Epithelial cell of esophagus (primary cell): ENCODE measurements at regions not wholly inside any gene's neighbourhood (a gene's known extent, or its start where the extent isn't known, plus 50 kb on each side); places are given as distances from the start of the nearest gene placed in this dataset.

Source experiments
- DNase-seq: peaks from one replicate; pipeline ENCODE4 v3.0.0; 2010; ENCODE audit warnings: low read depth
- H3K4me3 ChIP-seq: 2 replicates; pipeline ENCODE4 v1.5.1; 2011; ENCODE audit warnings: mild to moderate bottlenecking, low read length, control low read depth
- CTCF ChIP-seq: IDR thresholded peaks from 2 replicates; pipeline ENCODE4 v1.5.1; 2011; ENCODE audit warnings: low read depth, mild to moderate bottlenecking, low read length, control low read depth, inconsistent platforms; ENCODE audit not compliant: insufficient read depth; ENCODE audit errors: missing control alignments

- TF ChIP-seq CTCF, result no peak
- H3K4me3 ChIP-seq, result no peak overlapping the region
- no peak for DNase-seq
Measured at GRCh38 chr13:88761145-88761544, 1090.0 kb downstream of the SLITRK5 start.

- no peak for DNase-seq
- TF ChIP-seq CTCF, result no peak
- no peak overlapping the region for H3K4me3 ChIP-seq
Measured at GRCh38 chr13:88764103-88764502, 1092.9 kb downstream of the SLITRK5 start.

- no peak for TF ChIP-seq CTCF
- peak; percentile 42 for DNase-seq
- H3K4me3 ChIP-seq, result no peak overlapping the region
Measured at GRCh38 chr13:88800505-88800904, 1129.3 kb downstream of the SLITRK5 start.

GRCh38 chr13:88801361-88801760 lies 1130.2 kb downstream of the SLITRK5 start:
- no peak overlapping the region for H3K4me3 ChIP-seq
- no peak for DNase-seq
- no peak for TF ChIP-seq CTCF

- TF ChIP-seq CTCF, result no peak
- DNase-seq, result peak; percentile 66
- H3K4me3 ChIP-seq, result no peak overlapping the region
Measured at GRCh38 chr13:88802886-88803285, 1131.7 kb downstream of the SLITRK5 start.

GRCh38 chr13:88806438-88806837 lies 1135.3 kb downstream of the SLITRK5 start:
- H3K4me3 ChIP-seq, result no peak overlapping the region
- DNase-seq, result no peak
- no peak for TF ChIP-seq CTCF

GRCh38 chr13:88817560-88817959 lies 1146.4 kb downstream of the SLITRK5 start:
- DNase-seq, result no peak
- no peak overlapping the region for H3K4me3 ChIP-seq
- no peak for TF ChIP-seq CTCF
